HG02588 (cell line): ENCODE measurements at regions not wholly inside any gene's neighbourhood (a gene's known extent, or its start where the extent isn't known, plus 50 kb on each side); places are given as distances from the start of the nearest gene placed in this dataset.

ENCODE experiments used
- ATAC-seq: cut with Tn5 transposase; IDR thresholded peaks from one replicate; pipeline ENCODE4 v1.9.1; 2021; ENCODE audit warnings: mild to moderate bottlenecking, moderate library complexity; ENCODE audit not compliant: unreplicated experiment

DNA sequence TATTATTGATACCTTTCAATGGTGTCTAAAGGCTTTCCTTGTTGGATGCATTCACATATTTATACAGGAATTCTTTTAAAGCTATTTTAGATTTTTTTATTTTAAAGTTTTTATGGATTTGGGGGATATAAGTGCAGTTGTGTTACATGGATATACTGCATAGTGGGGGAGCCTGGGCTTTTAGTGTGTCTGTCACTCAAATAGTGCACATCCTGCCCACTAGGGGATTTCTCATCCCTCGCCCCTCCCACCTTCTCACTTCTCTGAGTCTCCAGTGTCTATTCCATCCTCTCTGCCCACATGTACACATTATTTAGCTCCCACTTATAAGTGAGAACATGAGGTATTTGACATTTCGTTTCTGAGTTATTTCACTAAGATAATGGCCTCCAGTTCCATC lies 154.0 kb upstream of the MKI67 start:
- ATAC-seq, result no peak

DNA sequence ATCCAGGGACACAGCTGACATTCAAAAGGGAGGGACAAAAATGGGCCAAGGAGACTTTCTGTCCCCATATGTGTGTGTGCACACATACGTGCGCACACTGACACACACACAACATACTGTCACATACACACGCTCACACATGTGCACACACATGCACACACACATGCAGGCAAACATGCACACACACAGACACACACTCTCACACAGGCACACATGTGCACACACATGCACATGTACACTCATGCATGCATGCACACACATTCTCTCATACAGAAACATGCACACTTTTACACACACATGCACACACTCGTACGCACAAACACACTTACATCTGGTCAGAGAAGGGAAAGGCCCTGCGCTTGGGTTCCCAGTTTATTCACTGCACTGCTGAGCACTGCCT lies 155.1 kb upstream of the MKI67 start:
- no peak for ATAC-seq

DNA sequence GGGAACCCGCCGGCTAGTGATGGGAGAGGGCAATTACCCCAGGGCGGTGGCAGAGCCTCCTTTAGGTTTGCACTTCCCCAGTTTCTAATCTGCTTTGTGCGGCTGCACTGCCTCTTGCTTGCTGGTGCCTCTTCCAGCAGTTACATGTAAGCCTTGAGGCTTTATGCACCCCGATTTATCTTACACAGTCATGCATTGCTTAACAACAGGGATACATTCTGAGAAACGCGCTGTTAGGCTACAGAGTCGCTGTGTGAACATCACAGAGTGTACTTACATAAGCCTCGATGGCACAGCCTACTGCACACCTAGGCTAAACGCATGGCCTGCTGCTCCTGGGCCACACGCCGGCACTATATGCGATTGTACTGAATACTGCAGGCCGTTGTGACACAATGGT lies 155.6 kb upstream of the MKI67 start:
- no peak for ATAC-seq

DNA sequence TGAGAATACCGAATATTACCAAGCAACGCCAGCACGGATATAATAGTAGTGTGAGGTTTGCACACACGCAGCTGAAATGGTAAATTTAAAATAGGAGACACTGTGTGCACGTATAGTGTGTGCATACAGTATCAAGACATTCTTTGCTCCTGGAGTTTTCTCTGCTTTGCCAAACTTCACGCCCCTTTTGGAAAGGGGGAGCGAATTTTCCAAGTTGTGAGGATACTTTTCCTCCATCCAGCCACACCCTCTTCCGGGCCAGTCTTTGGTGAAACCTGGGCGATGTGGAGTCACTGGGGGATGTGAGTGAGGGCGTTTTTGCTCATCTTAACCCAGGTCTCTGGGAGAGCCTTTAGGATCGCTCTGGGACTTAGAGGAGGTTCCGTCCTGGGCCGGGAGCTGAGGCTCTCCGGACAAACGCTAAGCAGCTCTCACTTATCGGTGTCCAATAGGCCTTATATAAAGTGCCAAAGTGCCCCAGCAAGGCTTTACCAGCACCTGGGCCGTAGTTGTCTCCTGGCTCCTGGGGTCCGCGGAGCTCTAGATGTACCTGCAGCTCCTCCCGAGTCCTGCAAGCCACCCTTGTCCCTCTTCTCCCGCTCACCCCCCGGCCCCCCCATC lies 160.0 kb upstream of the MKI67 start:
- no peak for ATAC-seq

DNA sequence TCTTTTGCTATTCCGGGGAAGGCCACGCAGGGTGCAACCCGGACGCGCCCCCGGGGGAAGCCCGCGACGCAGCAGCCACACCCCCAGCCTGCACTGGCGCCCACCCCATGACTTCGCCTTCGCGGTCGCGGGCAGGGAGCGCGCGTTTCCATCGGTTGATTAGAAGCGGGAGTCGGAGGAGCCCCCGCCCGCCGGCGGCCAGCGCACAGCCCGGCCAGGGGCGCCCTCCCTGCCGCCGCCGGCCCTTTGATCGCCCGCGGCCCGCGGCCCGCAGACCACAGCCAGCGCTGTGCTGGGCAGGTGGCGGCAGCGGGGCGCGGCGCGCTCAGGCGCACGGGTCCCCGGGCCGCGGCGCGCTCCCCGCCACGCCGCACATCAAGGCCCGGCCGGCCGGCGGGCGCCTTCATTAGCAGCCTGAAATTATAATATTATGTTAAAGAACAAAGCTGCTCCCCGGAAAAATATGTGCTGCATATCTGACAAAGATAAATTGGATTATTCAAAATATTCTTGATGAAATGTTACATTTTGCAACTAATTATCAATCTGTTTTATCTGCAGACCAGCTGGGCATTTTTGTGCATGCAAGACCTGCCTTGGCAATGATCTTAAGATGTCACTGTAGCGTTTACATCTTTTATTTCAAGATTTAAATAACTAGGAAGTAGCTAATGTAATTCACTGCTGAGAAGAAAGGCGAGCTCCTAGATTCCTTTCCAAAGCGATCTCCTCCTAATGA lies 160.7 kb upstream of the MKI67 start:
- ATAC-seq, result no peak

DNA sequence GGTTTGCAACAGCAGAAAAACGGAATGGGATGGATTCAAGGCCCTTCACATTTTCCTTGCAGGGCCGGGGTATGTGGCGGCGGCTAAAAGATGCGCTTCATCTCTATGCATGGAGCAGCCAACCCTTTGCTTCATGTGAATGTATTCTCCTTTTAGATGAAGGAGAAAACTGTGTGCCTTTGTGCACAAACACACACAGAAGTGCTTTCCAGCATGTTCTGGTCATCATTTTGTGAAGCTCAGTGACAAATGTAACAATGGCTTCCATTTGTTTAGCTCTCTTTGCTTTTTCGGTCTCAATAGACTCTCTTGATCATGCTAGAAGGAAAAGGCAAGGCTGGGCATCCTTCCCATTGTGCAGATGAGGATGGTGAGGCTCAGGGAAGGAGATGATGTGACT lies 161.7 kb upstream of the MKI67 start:
- ATAC-seq, result no peak

DNA sequence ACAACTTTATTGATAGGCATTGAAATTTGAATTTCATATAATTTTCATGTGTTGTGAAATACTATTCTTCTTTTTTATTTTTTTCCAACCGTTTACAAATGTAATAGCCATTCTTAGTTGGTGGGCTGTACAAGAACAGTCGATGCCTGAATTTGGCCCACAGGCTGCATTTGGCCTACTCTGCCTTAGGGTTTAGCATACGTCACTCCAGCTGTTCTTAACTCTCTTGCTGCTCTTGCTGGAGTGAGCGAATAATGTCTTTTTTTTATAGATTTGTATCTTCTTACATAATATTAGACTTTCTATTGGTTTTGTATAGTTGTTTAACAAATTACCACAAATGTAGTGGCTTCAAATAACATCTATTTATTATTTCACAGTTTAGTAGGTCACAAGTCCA lies 163.4 kb upstream of the MKI67 start:
- ATAC-seq, result no peak

DNA sequence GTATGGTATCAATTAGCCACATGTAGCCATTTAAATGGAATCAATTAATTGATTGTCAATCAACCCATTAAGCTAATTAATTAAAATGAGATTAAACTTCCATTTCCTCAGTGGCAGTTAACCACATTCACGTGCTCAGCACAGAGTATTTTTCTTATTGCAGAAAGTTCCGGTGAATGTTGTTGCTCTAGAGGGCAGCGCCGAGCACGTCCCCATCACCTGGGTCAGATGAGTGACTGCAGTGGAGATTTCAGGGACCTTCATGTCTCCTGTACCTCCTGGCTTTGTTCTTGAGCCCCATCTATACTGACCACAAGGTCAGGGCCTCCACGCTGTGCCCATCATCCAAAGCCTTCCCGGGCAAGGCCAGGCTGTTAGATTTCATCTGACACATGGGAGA lies 168.8 kb upstream of the MKI67 start:
- no peak for ATAC-seq

DNA sequence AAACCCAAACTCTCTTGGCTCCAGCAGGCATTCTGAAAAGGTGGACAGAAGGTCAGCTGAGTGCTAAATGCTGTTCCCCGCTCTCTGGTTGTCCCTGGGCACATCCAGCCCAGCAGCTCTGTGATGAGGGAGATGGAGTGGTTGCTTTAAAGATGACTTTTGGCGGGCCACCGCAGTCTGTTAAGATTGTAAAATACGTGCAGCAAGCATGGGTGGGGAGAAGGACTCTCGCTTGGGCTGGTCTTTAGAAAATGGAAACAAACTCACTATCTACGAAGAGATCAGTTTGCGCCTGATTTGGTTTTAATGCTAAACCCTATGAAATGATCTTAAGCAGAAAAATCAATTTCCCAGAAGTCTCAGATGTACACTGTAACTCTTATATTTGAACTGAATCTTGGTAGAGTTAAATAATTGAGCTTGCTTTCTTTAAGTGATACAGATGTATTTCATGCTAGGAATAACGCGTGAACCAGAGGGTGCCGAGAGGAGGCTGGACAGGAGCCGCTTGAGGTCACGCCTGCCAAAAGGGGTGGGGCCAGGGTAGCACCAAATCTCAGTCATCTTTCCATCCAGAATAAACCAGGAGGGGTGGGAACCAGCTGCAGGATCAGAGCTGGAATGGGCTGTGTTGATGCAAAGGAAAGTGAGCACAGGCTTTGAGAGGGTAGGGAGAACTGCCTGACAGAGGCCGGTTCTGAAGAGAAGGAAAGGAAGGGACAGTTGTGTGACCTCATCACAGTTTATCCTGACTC lies 170.2 kb upstream of the MKI67 start:
- no peak for ATAC-seq

DNA sequence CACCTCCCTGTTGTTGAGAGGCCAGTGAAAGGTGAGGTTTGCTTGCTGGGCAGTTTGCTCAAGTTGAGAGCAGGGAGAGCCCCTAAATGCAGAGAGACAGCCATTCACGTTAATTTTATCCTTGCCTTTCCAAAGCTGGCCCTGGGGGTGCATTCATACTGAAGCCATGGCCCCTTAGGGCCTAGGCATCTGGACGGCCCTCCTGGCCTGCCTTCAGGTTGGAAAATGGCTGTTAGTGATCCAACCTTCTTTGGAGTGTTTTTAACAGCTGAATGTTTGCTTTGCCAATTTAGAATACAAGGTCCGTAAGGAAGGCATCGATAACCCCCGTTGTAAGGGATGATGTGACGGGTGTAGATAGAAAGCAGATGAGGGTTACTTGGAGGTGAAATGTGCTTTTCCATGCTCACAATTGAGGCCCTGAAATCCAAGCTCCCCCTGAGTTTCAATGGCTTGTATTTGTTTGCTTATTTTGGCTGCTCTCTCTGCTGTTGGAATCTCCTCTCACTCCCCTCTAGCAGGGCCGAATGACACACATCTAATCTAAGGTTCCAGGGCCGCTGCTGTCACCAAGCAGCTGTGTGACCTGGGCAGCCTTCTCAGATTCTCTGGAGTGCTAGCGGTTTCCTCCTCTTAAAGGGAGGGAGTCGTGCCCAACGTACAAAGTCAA lies 171.6 kb upstream of the MKI67 start:
- ATAC-seq, result no peak

DNA sequence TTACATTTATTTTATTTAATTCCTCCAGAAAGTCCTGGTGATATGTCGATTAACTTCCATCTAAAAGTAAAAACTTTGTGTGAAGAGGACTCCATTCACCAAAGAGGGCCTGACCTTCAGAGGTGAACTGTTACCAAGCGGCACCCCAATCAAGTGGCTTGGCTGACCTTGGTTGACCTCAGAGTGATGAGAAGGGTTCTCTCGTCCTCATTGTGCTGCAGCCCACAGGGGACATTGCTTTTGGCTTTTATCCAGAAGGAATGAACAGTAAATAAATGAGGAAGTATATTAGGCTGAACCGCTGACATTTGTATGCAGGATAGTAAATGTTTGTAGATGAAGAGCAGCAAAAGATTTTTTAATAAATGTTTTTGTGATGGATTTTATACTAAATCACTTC lies 172.4 kb upstream of the MKI67 start:
- ATAC-seq, result no peak

DNA sequence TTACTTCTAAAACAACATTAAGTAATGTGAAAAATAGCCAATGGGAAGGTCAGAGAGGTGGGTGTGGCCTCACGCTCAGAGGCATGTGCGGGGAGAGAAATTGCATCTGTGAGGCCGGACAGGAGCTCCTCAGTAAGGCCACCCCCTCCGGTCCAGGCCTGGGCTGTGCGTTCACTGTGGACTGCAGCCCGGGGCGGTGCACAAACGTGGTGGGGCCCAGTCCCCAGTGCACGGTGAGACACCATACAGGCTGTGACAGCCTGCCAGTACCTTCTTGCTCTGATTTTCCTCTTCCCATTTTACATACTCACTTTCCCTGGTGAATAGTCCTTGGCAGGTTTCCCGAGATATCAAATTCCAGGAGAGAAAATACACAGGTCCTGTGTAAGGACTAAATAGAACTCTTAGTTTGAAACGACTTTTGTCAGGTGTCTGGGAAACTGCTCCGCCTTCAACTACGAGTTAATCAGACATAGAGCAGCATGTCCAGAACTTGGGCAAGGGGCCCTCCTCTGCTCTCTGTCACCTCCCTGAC lies 174.1 kb upstream of the MKI67 start:
- no peak for ATAC-seq

DNA sequence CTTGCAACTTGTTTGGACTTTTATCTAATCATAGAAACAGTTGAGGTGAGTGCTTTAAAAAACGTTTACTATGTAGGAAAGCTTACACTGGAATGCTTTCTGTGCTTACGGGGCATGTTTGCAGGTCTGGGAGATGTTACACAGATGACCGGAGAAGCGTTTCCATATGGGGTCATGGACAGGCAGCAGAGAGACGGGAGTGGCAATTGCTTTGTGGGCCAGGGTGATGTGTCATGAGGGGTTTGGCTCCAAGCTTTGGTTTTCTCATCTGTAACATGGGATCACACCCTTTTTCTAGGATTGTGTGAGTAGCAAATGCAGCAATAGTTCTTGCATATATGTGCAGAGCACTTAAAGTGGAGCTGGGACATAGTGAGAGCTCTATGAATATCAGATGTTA lies 174.8 kb upstream of the MKI67 start:
- ATAC-seq, result no peak

DNA sequence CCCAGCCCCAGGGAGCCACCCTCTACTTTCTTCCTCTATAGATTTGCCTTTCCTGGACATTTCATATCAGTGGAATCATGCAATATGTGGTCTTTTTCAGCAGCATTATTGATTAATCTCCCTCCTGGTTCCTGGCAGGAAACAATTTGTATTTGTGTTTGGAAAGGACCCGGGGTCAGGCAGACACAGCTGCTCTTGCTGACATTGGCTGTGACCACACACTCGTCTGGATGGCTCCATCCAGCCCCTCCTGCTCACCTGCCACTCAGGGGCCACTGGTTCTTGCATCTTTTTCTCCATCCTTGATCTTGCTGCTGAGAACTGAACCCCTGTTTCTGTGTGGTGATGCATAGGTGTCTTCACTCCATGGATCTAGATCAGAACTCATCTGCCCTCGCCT lies 176.6 kb upstream of the MKI67 start:
- ATAC-seq, result no peak

DNA sequence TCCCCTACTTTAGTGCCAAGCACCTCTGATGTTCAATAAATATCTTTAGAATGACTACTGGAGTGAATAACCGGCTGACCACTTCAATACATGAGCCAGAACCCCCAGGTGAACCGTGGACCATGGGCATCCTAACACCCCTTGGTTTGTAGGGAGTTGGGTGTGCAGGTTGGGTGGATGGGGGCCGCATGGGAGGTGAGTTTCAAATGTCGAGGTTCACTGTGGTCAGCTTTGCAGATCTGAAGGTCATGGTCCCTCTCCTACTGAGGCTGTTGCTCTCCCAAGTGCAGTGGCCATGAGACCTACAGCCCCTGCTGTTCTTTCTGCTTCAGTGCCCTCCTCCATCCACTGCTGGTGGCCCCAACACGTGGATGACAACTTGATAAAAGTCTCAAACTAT lies 178.0 kb upstream of the MKI67 start:
- ATAC-seq, result no peak

DNA sequence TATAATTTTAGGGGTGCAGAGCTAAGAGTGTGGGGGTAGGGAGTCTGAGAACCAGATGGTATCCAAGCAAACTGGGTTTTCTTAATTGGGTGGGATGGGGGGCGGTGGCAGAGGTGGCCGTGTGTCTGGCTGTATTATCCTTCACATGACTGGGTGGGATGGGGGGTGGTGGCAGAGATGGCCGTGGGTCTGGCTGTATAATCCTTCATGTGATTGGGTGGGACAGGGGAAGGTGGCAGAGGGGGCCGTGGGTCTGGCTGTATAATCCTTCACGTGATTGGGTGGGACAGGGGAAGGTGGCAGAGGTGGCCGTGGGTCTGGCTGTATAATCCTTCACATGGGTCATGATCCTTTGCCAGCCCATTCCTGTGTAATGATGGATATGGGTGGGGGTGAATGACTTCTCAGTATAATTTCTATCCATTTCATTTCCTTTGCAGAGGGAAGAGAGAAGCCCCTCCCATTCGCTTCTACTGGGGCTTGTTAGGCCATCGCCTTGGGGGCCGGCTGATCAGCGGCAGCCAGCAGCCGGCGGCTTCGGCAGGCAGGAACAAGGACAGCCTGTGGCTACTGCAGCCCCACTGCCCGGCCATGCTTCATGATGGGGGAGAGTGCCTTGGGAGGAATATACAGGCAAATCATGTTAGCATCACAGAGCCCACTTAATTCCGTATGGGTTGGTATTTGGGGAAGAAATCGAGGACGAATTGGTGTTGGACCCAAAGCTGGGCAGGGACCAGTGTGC lies 179.6 kb upstream of the MKI67 start:
- no peak for ATAC-seq

DNA sequence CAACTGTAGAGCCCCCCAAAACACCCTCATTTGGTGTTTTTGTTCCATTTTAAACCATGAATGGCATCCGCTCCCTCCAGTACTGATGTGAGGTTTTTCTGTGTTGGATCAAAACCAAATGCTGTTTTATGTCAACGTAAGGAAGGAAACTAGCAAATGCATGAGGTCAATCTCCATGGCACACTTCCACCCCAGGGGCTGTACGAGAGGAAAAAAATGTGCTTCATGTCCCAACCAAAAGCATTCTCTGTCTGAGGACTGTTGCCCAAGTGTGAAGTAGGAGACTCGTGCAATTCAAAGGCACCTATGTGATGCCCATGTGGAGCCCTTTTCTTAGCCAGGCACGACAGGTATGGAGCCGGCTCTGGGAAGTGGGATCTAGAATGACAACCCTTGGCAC lies 180.3 kb upstream of the MKI67 start:
- ATAC-seq, result no peak

DNA sequence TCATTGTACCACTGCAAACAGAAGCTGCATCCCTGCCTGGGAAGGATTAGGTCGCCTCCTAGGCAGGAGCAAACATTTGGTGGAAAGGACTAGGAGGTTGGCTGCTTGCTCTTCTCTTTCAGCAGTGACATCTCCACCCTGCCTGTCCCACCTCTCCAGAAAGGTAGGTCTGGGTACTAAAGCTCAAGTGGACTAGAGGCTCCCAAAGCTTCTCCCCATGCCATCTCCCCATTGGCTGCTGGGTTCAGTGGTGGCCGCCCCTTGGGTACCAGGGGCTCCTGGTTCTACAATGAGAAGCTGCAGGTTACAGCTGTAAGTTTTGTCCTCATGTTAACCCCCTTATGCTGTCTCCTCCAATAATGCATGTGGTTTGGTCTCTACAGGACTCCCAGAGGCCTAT lies 180.7 kb upstream of the MKI67 start:
- no peak for ATAC-seq

DNA sequence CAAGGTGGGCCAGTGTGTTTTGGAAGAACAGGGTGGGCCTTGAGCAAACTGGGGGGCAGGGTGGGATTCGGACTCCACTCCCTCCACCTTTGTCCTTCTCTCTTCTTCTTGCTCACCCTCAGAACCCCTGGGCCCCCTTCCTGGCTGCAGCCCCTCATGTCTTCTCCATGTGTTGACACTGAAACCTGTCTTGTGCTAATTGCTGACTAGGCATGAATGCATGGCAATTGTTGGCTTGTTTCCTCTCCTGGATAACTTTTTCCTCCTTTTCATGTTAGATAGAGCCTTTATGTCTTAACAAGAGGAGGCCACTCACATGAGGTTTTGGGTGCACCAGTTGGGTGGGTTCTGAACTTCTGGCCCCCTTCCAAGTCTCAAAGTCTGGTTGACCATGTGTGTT lies 181.6 kb upstream of the MKI67 start:
- no peak for ATAC-seq

DNA sequence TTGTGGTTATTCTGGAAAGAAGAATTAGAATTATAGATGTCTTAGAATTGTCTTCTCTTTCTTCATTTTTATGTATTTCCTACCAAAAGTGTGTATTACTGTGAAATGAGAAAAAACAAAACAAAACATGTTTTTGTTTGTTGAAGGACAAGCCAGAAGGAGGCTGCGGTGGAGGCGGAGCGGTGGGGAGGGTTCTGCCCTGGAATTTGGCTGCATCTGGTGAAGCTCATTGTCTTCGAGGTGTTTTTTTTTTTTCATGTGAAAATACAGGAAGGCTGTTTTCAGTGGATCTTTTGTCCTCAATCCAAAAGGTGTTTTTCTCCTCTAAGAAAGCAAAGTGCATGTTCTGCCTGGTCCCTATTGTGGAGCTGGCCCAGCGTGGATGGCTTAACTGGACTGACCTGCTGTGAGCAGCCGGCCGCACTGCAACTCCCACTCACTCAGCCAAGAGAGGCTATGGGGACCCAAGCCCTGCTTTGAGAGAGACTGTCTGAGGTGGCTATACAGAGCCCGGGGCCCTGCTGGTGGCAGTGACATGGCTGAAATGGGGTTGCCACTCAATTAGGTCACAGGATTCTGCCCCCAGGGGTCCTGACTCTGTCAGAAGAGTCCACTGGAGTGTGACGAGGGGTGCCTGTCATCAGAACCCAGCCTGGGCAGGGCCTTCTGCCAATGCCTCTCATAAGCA lies 184.9 kb upstream of the MKI67 start:
- no peak for ATAC-seq
